ENCODE measurements at regions not wholly inside any gene's neighbourhood (a gene's known extent, or its start where the extent isn't known, plus 50 kb on each side); places are given as distances from the start of the nearest gene placed in this dataset.

- no peak overlapping the region for H2AFZ ChIP-seq (ENCODE audit: low read depth, low read length)
- no peaks in the 10 kb centered on the region for H4K20me1 ChIP-seq (ENCODE audit: insufficient read depth)
- H3K27me3 ChIP-seq (ENCODE audit: insufficient read depth, low read depth, low read length): no peaks in the 10 kb centered on the region
- no peak overlapping the region for H3K4me3 ChIP-seq (ENCODE audit: low read length)
- H3K27ac ChIP-seq (ENCODE audit: low read length): no peak overlapping the region
- TF ChIP-seq EZH2 (IDR thresholded peaks at IDR 0.05; ENCODE audit: borderline replicate concordance, insufficient read depth, low read length, poor library complexity, severe bottlenecking) (no peak), TAF1 (IDR thresholded peaks at IDR 0.05; ENCODE audit: low read depth) (no peak), CTCF (IDR thresholded peaks at IDR 0.05; ENCODE audit: poor library complexity, severe bottlenecking) (no peak), RAD21 (conservative IDR thresholded peaks at IDR 0.05) (no peak), REST (IDR thresholded peaks at IDR 0.05; ENCODE audit: borderline replicate concordance) (no peak), EP300 (conservative IDR thresholded peaks at IDR 0.05; ENCODE audit: poor library complexity, severe bottlenecking) (no peak), MXI1 (conservative IDR thresholded peaks at IDR 0.05; ENCODE audit: poor library complexity, severe bottlenecking) (no peak), POLR2AphosphoS5 (IDR thresholded peaks at IDR 0.05) (no peak), SMC3 (conservative IDR thresholded peaks at IDR 0.05; ENCODE audit: poor library complexity) (no peak)
- H3F3A ChIP-seq (ENCODE audit: insufficient read depth, low read length, poor library complexity, severe bottlenecking): no peaks in the 10 kb centered on the region
- H3K79me2 ChIP-seq (replicated peaks; ENCODE audit: insufficient read depth, low read length): no peaks in the 10 kb centered on the region
- no peaks in the 10 kb centered on the region for H3K9me3 ChIP-seq (ENCODE audit: low read length)
- H3K9ac ChIP-seq (ENCODE audit: low read length): no peak overlapping the region
- H3K9me2 ChIP-seq (ENCODE audit: insufficient read depth, low read length): no peaks in the 10 kb centered on the region
- no peaks in the 10 kb centered on the region for H3K36me3 ChIP-seq (ENCODE audit: insufficient read depth, low read length)
- H3K4me2 ChIP-seq (ENCODE audit: low read length): no peak overlapping the region
Measured at GRCh38 chr6:140228491-140228890, 854.0 kb upstream of the CITED2 start.

GRCh38 chr6:140226637-140227036, 852.2 kb upstream of the CITED2 start:
- TF ChIP-seq SMC3 (conservative IDR thresholded peaks at IDR 0.05; ENCODE audit: poor library complexity) (no peak), RAD21 (conservative IDR thresholded peaks at IDR 0.05) (no peak), TAF1 (IDR thresholded peaks at IDR 0.05; ENCODE audit: low read depth) (no peak), REST (IDR thresholded peaks at IDR 0.05; ENCODE audit: borderline replicate concordance) (no peak), POLR2AphosphoS5 (IDR thresholded peaks at IDR 0.05) (no peak), EP300 (conservative IDR thresholded peaks at IDR 0.05; ENCODE audit: poor library complexity, severe bottlenecking) (no peak), CTCF (IDR thresholded peaks at IDR 0.05; ENCODE audit: poor library complexity, severe bottlenecking) (no peak), EZH2 (IDR thresholded peaks at IDR 0.05; ENCODE audit: borderline replicate concordance, insufficient read depth, low read length, poor library complexity, severe bottlenecking) (no peak), MXI1 (conservative IDR thresholded peaks at IDR 0.05; ENCODE audit: poor library complexity, severe bottlenecking) (no peak)
- Histone ChIP-seq H4K20me1 (ENCODE audit: insufficient read depth) (no peaks in the 10 kb centered on the region), H3K79me2 (replicated peaks; ENCODE audit: insufficient read depth, low read length) (no peaks in the 10 kb centered on the region), H3K4me3 (ENCODE audit: low read length) (no peak overlapping the region), H3K9me3 (ENCODE audit: low read length) (no peaks in the 10 kb centered on the region), H3K9ac (ENCODE audit: low read length) (no peak overlapping the region), H3K4me2 (ENCODE audit: low read length) (no peak overlapping the region), H3K27ac (ENCODE audit: low read length) (no peak overlapping the region), H2AFZ (ENCODE audit: low read depth, low read length) (no peak overlapping the region), H3K36me3 (ENCODE audit: insufficient read depth, low read length) (no peaks in the 10 kb centered on the region), H3K27me3 (ENCODE audit: insufficient read depth, low read depth, low read length) (no peaks in the 10 kb centered on the region), H3F3A (ENCODE audit: insufficient read depth, low read length, poor library complexity, severe bottlenecking) (no peaks in the 10 kb centered on the region), H3K9me2 (ENCODE audit: insufficient read depth, low read length) (no peaks in the 10 kb centered on the region)

Measured in neural cell (in vitro differentiated cells).